Activated CD4-positive, alpha-beta T cell treated with anti-CD3 and anti-CD28 coated beads for 24 hours (primary cell): ENCODE measurements at regions not wholly inside any gene's neighbourhood (a gene's known extent, or its start where the extent isn't known, plus 50 kb on each side); places are given as distances from the start of the nearest gene placed in this dataset.
"Not testable (repeated sequence)": the region's sequence is repeated elsewhere in the genome, so short reads cannot be mapped to it uniquely, and the experiment has no call there.

ENCODE experiments used
- DNase-seq, 2 donors: peaks; one replicate each; pipeline ENCODE4 v3.0.0-alpha.2; 2020; ENCODE audit warnings: low read depth in 2 of 2

- DNase-seq, result no peak
Observed at GRCh38 chr4:164095313-164096110, 601.0 kb downstream of the TMA16 start.

GRCh38 chr4:164096766-164097518, 602.5 kb downstream of the TMA16 start:
- no peak for DNase-seq

- not testable (repeated sequence) for DNase-seq
Observed at GRCh38 chr4:164100741-164101365, 606.4 kb downstream of the TMA16 start.

- DNase-seq, result no peak
Observed at GRCh38 chr4:164108971-164109370, 614.5 kb downstream of the TMA16 start.

- no peak for DNase-seq
Observed at GRCh38 chr4:164109503-164109902, 615.0 kb downstream of the TMA16 start.

GRCh38 chr4:164115236-164115635, 620.7 kb downstream of the TMA16 start:
- no peak for DNase-seq

- DNase-seq, result no peak
Observed at GRCh38 chr4:164116286-164116685, 621.8 kb downstream of the TMA16 start.

- no peak for DNase-seq
Observed at GRCh38 chr4:164134388-164134787, 619.5 kb upstream of the SMIM31 start.

GRCh38 chr4:164136180-164136616, 617.7 kb upstream of the SMIM31 start:
- no peak for DNase-seq

GRCh38 chr4:164138521-164138920, 615.4 kb upstream of the SMIM31 start:
- DNase-seq, result no peak

GRCh38 chr4:164139291-164139690, 614.6 kb upstream of the SMIM31 start:
- DNase-seq, result no peak

GRCh38 chr4:164141755-164142375, 612.1 kb upstream of the SMIM31 start:
- DNase-seq, result not testable (repeated sequence)

GRCh38 chr4:164154416-164154815, 599.5 kb upstream of the SMIM31 start:
- no peak for DNase-seq

- no peak for DNase-seq
Observed at GRCh38 chr4:164169591-164169990, 584.3 kb upstream of the SMIM31 start.

- DNase-seq, result no peak
Observed at GRCh38 chr4:164177153-164177552, 576.8 kb upstream of the SMIM31 start.

GRCh38 chr4:164177753-164178152, 576.2 kb upstream of the SMIM31 start:
- no peak for DNase-seq

GRCh38 chr4:164188236-164188635, 565.7 kb upstream of the SMIM31 start:
- no peak for DNase-seq

GRCh38 chr4:164192844-164193243, 561.1 kb upstream of the SMIM31 start:
- no peak for DNase-seq

- no peak for DNase-seq
Observed at GRCh38 chr4:164193676-164194075, 560.3 kb upstream of the SMIM31 start.

- no peak for DNase-seq
Observed at GRCh38 chr4:164197556-164197955, 556.4 kb upstream of the SMIM31 start.

- DNase-seq, result no peak
Observed at GRCh38 chr4:164203476-164203875, 550.5 kb upstream of the SMIM31 start.

- no peak for DNase-seq
Observed at GRCh38 chr4:164204434-164204833, 549.5 kb upstream of the SMIM31 start.
